SK-N-SH (cell line): ENCODE measurements at regions not wholly inside any gene's neighbourhood (a gene's known extent, or its start where the extent isn't known, plus 50 kb on each side); places are given as distances from the start of the nearest gene placed in this dataset.

Experiments
- CHD2 ChIP-seq: fragments of 150-350 bp; IDR thresholded peaks from 2 replicates; pipeline ENCODE4 v1.6.1; 2018; ENCODE audit warnings: low read length; ENCODE audit not compliant: partially characterized antibody
- CTCF ChIP-seq: fragments of 200-600 bp; sonication (generic); IDR thresholded peaks from 2 replicates; pipeline ENCODE4 v1.6.1; 2017; ENCODE audit warnings: antibody characterized with exemption, mild to moderate bottlenecking, moderate library complexity
- GABPA ChIP-seq: IDR thresholded peaks from 2 replicates; pipeline ENCODE4 v1.4.0; 2012; ENCODE audit warnings: low read depth, mild to moderate bottlenecking
- JUND ChIP-seq: IDR thresholded peaks from 2 replicates; pipeline ENCODE4 v1.4.0; 2012
- POLR2AphosphoS5 ChIP-seq: IDR thresholded peaks from 2 replicates; pipeline ENCODE4 v1.6.1; 2012; ENCODE audit warnings: low read depth, low read length
- RCOR1 ChIP-seq: fragments of 150-350 bp; IDR thresholded peaks from 2 replicates; pipeline ENCODE4 v1.6.1; 2017; ENCODE audit warnings: antibody characterized with exemption, low read length
- SMC3 ChIP-seq: IDR thresholded peaks from 2 replicates; pipeline ENCODE4 v1.6.1; 2012; ENCODE audit warnings: low read depth, low read length, improper control_type of control experiment
- TEAD4 ChIP-seq: IDR thresholded peaks from 2 replicates; pipeline ENCODE4 v1.4.0; 2012; ENCODE audit warnings: mild to moderate bottlenecking, borderline replicate concordance; ENCODE audit not compliant: insufficient read depth
- YY1 ChIP-seq: IDR thresholded peaks from 2 replicates; pipeline ENCODE4 v1.4.0; 2012; ENCODE audit warnings: low read depth, mild to moderate bottlenecking

GRCh38 chrX:46211079-46211478 lies 334.1 kb downstream of the ZNF674 start:
- no peak for TF ChIP-seq CTCF
- no peak for TF ChIP-seq RCOR1
- TF ChIP-seq GABPA, result no peak
- TF ChIP-seq JUND, result no peak
- no peak for TF ChIP-seq SMC3
- no peak for TF ChIP-seq CHD2
- no peak for TF ChIP-seq POLR2AphosphoS5
- TF ChIP-seq TEAD4, result no peak
- TF ChIP-seq YY1, result no peak
